GM21390 (cell line): ENCODE measurements at regions not wholly inside any gene's neighbourhood (a gene's known extent, or its start where the extent isn't known, plus 50 kb on each side); places are given as distances from the start of the nearest gene placed in this dataset.
"Not testable (repeated sequence)": the region's sequence is repeated elsewhere in the genome, so short reads cannot be mapped to it uniquely, and the experiment has no call there.

Source experiments
- ATAC-seq: cut with Tn5 transposase; IDR thresholded peaks from one replicate; pipeline ENCODE4 v1.9.1; 2021; ENCODE audit not compliant: unreplicated experiment

DNA sequence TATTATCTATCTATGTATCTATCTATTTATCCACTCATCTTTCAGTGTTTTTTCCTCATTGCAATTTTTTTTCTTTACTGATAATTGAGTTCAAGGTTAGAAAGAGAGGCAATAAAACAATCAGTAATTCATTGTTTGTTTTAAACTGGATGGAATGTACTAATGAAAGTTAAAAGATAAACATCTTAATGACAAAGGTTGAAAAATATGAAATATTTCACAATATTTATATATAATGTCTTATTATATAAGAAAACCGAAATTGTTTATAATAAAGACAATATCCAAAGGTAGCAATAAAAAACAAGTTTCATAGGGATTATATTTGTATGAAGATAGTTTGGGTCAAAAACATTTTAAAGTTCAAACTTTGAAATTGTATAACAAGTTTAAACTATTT lies 1015.5 kb upstream of the MIR17HG start:
- no peak for ATAC-seq

- no peak for ATAC-seq
Observed at GRCh38 chr13:90336507-90336906, 1011.0 kb upstream of the MIR17HG start.

DNA sequence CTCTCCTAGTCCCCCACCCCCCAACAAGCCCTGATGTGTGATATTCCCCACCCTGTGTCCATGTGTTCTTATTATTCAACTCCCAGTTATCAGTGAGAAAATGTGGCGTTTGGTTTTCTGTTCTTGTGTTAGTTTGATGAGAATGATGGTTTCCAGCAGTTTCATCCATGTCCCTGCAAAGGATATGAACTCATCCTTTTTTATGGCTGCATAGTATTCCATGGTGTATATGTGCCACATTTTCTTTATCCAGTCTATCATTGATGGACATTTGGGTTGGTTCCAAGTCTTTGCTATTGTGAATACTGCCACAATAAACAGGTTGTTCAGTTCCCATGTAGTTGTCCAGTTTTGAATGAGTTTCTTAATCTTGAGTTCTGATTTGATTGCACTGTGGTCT lies 1006.1 kb upstream of the MIR17HG start:
- not testable (repeated sequence) for ATAC-seq

DNA sequence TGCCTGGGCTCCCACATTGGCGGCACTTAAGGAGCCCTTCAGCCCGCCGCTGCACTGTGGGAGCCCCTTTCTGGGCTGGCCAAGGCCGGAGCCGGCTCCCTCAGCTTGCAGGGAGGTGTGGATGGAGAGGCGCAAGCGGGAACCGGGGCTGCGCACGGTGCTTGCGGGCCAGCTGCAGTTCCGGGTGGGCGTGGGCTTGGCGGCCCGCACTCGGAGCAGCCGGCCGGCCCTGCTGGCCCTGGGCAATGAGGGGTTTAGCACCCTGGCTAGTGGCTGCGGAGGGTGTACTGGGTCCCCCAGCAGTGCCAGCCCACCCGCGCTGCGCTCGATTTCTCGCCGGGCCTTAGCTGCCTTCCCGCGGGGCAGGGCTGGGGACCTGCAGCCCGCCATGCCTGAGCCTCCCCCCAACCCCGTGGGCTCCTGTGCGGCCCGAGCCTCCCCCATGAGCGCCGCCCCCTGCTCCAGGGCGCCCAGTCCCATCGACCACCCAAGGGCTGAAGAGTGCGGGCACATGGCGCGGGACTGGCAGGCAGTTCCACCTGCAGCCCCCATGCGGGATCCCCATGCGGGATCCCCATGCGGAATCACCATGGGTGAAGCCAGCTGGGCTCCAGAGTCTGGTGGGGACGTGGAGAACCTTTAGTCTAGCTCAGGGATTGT lies 998.9 kb upstream of the MIR17HG start:
- not testable (repeated sequence) for ATAC-seq

DNA sequence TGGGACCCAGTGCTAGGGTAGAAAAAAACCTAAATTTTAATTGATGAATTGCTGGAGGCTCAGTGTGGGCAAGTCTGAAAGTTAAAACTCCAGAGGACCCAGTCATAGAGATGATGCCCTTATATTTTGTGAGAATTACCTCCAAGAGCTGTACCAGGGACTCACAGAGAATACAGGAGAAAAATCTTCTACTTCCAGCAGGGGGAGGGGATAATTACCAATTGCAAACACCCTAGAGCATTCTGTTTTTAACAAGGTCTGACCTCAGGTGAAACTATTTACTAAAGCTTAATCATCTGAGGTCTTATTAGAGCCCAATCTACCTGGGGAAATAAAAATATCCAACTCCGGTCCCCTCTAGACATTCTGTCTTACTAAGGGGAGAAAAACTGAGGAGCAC lies 994.7 kb upstream of the MIR17HG start:
- no peak for ATAC-seq

DNA sequence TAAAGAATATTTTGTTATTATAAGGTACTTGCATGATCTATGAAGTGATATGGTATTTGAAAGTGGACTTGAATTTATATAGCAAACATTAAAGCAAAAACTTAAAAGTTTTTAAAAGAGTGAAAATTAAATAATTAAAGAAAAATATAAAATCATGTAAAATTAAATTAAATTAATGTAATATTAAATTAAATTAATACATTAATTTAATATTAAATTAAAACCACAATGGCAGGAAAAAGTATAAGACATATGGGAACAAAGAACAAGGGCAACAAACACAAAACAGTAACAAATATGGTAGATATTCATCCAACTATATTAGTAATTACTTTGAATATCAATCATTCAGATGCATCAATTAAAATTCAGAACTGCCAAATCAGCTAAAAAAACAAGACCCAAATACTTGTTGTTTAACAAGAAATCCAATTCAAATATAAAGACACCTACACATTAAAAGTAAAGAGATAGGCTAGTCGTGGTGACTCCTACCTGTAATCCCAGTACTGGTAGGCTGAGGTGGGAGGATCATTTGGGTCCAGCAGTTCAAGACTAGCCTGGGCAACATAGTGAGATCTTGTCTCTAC lies 992.2 kb upstream of the MIR17HG start:
- ATAC-seq: no peak

- no peak for ATAC-seq
Observed at GRCh38 chr13:90360785-90361184, 986.7 kb upstream of the MIR17HG start.

GRCh38 chr13:90362707-90363106 lies 984.8 kb upstream of the MIR17HG start:
- no peak for ATAC-seq

DNA sequence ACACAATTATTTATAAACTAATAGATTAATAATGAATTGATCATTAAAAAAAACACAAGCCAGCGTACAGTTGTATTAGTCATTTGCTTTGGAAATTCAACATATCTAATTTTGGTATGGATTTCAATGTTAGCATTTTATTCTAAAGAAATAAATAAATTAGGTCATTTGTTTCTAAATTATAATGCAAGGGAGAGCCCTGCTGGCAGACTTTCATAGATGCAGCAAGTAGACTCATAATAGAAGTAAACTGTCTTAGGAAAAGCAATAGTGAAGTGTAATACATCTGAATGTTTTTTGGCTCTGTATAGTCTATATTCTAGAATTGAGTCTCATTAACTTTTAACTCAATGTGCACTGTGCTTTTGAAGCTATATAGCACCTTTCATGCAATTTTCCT lies 982.4 kb upstream of the MIR17HG start:
- ATAC-seq: no peak

- ATAC-seq: no peak
Observed at GRCh38 chr13:90374168-90374567, 973.3 kb upstream of the MIR17HG start.

- ATAC-seq: no peak
Observed at GRCh38 chr13:90375851-90376250, 971.6 kb upstream of the MIR17HG start.

DNA sequence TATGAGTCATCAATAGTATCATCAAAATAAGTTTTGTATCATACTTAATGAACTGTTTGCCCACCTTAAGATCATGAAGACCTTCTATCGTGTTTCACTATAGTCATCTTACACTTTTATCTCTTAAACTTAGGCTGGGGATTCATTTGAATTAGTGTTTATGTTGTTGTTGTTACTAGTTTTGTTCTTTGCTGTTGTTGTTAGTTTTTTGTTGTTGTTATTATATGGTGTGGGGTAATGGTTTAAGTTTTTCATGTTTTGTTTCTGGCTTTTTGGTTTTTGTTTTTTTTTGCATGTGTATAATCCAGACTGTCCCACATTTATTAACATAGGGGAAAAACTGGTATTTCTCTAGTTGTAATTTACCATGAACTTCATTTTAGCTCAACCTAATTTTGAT lies 965.1 kb upstream of the MIR17HG start:
- ATAC-seq: no peak

GRCh38 chr13:90385781-90386489 lies 961.6 kb upstream of the MIR17HG start:
- ATAC-seq: no peak

GRCh38 chr13:90388887-90389452 lies 958.5 kb upstream of the MIR17HG start:
- no peak for ATAC-seq

DNA sequence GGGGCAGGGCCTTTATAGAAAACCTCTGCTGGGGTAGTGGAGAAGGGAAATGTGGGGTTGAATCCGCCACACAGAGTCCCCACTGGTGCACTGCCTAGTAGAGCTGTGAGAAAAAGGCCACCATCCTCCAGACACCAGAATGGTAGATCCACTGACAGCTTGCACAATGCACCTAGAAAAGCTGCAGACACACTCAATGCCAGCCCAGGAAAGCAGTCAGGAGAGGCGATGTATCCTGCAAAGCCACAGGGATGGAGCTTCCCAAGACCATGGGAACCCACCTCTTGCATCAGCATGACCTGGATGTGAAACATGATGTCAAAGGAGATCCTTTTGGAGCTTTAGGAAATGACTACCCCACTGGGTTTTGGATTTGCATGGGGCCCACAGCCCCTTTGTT lies 958.0 kb upstream of the MIR17HG start:
- no peak for ATAC-seq

DNA sequence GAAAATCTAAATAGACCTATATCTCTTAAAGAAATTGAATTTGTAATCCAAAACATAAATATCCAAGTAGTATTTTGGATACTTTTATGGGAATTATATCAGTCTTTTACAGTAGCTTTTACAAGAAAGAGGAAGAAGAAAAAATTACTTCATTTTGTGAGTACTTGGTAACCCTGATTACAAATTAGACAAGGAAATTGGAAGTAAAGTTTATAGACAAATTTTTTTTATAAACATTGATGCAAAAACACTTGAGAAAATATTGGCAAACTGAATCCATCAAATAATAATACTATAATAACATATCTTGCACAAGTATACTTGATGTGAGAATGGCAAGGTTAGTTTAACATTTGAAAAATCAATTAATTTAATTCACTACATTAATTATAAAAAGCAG lies 954.1 kb upstream of the MIR17HG start:
- no peak for ATAC-seq

DNA sequence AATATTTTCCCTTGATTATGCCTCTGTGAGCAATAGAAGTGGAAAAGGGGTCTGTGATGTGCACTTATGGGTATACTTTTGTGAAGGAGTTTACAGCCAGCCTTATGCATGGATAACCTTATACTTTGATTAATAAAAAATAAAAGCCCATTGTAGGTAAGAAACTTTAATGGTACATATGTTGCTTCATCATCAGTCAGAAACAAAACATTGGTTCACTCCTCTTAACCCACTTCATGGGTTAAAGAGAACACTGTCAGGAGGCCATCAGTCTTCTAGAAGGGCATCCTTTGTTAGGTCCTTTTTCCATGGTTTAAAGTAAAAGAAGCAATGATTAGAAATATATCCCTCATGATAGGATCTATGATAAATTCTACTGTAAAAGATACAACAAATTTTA lies 952.1 kb upstream of the MIR17HG start:
- ATAC-seq: no peak

DNA sequence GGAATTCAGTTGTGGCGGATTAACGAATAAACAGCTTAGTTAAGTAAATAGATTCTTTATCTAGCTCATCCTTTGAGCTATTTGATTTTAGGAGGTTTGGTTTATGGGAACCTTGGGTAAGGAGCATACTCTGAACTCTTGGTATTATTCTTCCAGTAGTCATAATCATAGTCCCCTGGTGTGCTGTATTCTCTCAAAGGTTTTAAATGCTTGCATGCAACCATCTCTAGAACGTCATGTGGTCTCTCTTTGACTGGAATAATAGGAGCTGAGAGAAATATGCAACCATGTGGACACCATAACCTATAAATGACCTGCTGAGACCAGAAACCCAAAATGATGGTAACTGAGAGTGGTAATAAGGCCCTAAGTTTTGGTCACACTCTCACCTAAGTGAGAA lies 951.6 kb upstream of the MIR17HG start:
- ATAC-seq: no peak

DNA sequence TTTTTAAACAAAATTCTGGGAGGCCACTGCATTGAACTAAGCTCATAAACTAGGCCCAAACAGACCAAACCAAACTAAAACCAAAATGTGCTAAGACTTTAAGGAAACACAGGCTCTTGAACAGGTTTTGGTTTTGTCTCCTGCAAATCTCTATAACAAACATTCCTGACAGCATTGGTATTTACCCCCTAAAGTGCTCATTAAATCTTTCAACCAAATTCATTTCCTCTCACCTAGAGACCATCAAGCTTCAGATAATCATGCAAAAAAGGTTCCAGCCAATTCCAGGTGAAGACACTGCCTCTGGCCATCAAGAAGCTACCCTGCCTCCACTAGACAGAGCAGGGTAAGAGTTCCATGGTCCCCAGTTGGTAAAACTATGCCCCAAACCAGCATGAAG lies 951.2 kb upstream of the MIR17HG start:
- ATAC-seq: no peak

GRCh38 chr13:90397503-90397902 lies 950.0 kb upstream of the MIR17HG start:
- ATAC-seq: no peak

- ATAC-seq: no peak
Observed at GRCh38 chr13:90400372-90400771, 947.1 kb upstream of the MIR17HG start.

DNA sequence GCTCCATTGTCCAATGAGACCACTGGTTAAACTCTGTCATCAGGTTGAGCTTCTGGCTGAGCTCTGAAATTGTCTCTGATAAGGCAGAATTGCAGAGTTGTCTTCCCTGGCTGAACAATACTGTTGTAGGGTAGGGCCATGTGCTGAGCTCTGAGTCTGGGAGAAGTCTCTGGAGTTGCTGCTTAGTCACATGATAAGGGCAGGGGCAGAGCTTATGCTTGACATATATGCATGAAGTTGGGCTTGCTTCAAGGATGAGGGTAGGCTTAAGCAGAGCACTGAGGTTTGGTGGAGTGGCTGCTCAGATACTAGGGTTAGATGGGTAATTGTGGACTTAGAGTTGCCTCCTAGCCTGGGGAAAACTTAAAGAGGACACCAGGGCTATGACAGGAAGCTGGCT lies 946.3 kb upstream of the MIR17HG start:
- ATAC-seq: no peak
